GM12872 (cell line): ENCODE measurements at regions not wholly inside any gene's neighbourhood (a gene's known extent, or its start where the extent isn't known, plus 50 kb on each side); places are given as distances from the start of the nearest gene placed in this dataset.

ENCODE experiments used
- TF ChIP-seq, protein P1 (sequence below): IDR thresholded peaks from 3 replicates; pipeline ENCODE4 v1.5.1; 2011; ENCODE audit warnings: low read depth, mild to moderate bottlenecking, low read length, moderate library complexity; ENCODE audit not compliant: insufficient read depth

DNA sequence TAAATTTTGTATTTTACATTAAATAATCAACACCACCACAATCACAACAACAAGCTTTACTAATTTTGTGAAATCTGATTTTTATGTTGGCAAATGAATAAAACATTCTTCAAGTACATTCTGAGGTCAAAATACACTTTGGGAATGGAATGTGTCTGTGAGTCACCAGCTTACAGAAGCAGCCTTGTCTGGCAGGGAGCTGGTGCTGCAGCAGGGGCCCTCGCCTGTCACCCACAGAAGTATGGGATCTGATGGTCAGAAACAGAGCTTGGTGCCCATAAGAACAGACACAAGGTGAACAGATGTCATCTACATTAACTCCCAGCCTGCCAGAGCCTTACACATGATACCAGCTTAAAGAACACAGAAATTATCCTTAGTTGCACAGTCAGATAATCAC is 496.9 kb downstream of the CCSER2 start:
- TF ChIP-seq, protein P1, sequence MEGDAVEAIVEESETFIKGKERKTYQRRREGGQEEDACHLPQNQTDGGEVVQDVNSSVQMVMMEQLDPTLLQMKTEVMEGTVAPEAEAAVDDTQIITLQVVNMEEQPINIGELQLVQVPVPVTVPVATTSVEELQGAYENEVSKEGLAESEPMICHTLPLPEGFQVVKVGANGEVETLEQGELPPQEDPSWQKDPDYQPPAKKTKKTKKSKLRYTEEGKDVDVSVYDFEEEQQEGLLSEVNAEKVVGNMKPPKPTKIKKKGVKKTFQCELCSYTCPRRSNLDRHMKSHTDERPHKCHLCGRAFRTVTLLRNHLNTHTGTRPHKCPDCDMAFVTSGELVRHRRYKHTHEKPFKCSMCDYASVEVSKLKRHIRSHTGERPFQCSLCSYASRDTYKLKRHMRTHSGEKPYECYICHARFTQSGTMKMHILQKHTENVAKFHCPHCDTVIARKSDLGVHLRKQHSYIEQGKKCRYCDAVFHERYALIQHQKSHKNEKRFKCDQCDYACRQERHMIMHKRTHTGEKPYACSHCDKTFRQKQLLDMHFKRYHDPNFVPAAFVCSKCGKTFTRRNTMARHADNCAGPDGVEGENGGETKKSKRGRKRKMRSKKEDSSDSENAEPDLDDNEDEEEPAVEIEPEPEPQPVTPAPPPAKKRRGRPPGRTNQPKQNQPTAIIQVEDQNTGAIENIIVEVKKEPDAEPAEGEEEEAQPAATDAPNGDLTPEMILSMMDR, result no peak

DNA sequence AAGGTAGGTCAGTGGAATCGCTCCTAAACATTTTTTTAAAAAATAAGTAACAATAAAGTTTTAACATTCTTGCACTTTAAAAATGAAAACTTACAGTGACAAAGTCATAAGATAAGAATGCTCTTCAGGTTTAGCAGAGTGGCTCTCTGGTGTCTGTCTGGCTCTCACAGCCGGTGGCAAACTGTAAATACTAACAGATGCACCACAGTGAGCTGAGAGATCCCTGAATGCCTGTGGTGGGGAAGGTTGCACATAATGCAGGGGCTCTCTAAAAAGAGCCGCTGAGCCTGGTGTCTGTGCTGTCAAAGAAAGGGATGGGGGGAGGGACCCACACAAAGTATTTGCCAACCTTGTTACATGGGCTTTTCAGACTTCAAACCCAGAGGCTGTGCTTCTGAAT is 498.3 kb downstream of the CCSER2 start:
- TF ChIP-seq, protein P1, result no peak

DNA sequence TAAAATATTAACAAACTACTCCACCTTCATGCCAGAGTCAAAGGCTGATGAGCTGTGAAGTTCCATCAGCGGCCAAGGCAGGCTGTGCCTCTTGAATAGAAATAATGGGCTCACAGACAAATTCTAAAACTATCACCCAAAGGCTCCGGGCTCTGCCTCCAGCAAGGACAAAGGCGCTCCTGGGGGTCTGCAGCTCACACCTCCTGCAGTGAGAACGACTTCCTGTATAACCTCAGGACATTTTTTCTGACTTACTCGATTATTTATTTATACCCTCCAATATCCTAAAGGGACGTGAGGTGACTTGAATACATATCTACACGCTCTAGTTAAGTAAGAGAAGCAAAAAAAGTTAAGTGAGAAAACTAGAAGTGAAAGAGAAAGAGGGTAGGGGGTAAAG is 500.7 kb downstream of the CCSER2 start:
- TF ChIP-seq, protein P1, result no peak

DNA sequence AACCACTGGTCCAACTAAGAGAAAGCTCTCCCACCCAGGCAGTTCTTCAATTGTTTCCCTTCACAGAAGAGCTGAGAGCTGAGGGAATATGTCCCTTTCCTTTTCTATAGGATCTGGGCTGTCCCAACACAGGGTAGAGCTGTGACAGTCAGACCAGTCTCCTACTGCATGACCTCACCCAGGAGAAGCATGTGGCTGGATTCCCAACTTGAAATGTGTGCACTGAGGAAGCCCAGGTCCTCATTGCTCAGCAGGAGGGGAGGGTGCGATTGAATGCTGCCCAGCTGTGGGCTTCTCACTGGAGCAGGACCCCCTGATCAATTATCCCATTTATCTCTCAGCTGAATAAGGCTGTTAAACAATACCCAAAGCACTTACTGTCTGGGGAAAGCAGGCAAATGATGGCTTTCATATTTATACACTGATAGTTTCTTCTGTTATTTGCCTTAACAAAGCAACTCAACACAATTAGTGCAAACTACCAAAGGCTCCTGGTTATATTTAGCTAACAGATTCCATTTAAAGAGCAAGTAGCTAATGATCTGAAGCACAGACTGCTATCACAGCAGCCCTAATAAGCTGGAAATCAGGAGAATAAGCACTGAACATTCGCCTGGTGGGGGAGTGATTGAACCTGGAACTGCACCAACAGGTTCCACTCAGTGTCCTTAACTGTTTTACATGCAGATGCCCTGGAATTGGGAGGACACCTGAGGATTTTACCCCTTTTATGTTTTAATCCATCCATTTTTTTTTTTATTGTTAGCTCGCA is 508.8 kb downstream of the CCSER2 start:
- TF ChIP-seq, protein P1, result no peak

DNA sequence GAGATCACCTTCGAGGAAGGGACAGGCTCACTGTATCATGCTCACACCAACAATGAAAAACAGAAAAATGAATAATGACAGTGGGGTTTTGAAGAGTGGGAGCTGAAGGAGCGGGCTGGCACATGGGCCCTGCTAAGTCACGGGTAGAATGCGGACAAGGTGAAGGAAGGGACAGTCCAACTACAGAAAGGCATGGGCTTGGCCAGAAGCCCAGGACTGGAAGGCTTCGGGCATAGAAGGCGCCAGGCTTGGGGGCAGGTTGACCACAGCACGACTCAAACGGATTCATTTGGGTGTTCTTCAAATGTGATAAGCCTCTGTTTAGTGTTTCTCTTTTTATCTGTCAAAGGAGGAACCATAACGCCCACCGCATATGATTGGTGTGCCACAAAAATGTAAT is 509.5 kb downstream of the CCSER2 start:
- TF ChIP-seq, protein P1, result no peak

DNA sequence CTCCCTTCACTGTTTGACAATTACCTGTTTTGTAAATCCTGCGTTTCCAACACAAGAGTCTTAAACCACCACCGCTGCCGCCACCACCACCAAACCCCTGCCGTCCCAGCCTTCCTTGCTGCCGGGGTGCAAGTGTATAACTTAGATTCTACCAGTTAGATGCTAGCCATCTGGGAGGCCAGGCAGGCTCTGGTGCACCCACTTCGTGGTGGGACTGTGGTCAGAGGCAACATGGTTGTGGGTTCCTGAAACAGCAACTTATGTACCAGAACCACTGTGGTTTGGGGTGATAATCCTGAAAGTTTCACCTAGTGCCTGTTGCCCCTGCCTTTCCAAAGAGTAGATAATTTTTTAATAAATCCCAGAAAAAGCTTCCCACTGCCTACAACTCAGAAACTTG is 510.5 kb downstream of the CCSER2 start:
- TF ChIP-seq, protein P1, result no peak

DNA sequence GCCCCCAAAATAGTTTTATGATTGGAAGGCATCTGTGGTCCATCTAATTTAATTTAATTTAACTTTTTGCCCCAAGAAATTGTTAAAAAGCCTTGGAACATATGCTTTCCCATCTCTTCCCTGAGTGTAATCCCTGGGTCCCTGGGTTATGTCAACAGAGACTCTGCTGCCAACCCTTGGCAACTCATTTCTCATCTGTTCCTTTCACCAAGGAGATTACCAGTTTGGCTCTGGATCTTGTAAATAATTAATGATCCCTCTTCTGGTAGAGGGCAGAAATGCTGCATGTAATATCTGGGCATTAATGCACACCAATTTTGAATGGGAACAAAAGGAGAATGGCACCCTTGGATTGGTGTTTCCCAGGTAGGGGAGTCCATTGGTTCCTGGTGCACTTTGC is 514.2 kb downstream of the CCSER2 start:
- TF ChIP-seq, protein P1, result no peak
